D721Med (cell line): ENCODE measurements at regions not wholly inside any gene's neighbourhood (a gene's known extent, or its start where the extent isn't known, plus 50 kb on each side); places are given as distances from the start of the nearest gene placed in this dataset.

Source experiments
- DNase-seq: peaks from one replicate; pipeline ENCODE4 v3.0.0; 2011; ENCODE audit warnings: low spot score; ENCODE audit not compliant: insufficient read length
- FAIRE-seq: peaks from 2 replicates; lab custom pipeline; 2011; peaks lifted over from hg19 to GRCh38; lab: Jason Lieb, UNC
- CTCF ChIP-seq: IDR thresholded peaks from 2 replicates; pipeline ENCODE4 v1.5.1; 2012; ENCODE audit warnings: mild to moderate bottlenecking, control low read depth; ENCODE audit not compliant: insufficient read depth; ENCODE audit errors: missing control alignments

DNA sequence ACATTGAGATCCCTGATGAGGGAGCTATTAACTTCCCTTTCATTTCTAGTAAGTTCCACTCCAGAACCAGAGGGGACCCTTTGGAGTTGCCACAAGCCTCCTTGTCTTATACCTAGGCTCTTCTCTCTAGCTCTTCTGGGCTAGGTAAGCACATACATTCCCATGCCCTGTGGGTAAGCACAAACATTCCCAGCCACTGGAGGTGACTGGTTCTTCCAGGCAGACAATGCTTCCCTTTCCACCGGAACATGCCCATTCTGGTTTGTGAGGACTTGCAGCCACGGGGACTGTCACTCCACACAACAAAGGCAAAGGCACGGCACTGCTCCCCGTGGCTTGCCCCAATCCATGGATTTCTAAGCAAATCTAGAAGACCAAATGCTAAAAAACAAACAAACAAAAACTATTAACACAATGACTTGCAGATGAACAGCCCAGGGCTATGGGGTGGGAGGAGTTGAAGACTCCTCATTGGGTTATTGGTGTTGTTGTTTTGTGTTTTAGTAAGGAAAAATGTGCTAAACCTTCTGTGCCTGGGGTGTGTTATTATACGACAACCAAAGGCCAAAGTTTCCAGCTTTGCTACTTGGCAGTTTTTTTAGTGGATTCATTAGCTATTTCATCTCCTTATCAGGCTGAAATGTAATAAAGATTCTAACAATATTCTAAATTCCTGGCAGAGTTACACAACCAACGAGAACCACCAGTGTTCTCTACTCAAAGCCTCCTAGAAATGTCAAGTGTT lies 276.2 kb downstream of the SYK start:
- DNase-seq, result no peak
- TF ChIP-seq CTCF, result no peak
- no peak for FAIRE-seq

DNA sequence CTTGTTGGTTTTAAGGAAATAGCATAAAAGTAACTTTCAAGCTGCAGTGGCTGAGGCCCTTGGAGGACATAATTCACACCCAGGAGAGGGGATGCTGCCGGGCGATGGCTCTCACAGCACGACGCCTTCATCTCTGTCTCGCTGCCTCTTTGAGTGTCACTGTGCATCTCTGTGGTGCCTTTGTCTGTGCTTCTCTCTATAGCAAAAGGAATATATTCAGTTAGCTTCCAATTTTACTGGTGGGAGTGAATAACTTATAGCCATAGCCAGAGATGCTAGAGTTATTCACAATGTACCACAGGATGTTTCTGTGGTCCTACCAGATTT lies 276.7 kb downstream of the SYK start:
- TF ChIP-seq CTCF, result no peak
- DNase-seq, result no peak
- no peak for FAIRE-seq

GRCh38 chr9:91082731-91083130 lies 279.0 kb downstream of the AUH start:
- no peak for TF ChIP-seq CTCF
- DNase-seq, result no peak
- FAIRE-seq, result no peak

GRCh38 chr9:91084896-91085516 lies 276.7 kb downstream of the AUH start:
- FAIRE-seq (no peak), DNase-seq (no peak)
- no peak for TF ChIP-seq CTCF

DNA sequence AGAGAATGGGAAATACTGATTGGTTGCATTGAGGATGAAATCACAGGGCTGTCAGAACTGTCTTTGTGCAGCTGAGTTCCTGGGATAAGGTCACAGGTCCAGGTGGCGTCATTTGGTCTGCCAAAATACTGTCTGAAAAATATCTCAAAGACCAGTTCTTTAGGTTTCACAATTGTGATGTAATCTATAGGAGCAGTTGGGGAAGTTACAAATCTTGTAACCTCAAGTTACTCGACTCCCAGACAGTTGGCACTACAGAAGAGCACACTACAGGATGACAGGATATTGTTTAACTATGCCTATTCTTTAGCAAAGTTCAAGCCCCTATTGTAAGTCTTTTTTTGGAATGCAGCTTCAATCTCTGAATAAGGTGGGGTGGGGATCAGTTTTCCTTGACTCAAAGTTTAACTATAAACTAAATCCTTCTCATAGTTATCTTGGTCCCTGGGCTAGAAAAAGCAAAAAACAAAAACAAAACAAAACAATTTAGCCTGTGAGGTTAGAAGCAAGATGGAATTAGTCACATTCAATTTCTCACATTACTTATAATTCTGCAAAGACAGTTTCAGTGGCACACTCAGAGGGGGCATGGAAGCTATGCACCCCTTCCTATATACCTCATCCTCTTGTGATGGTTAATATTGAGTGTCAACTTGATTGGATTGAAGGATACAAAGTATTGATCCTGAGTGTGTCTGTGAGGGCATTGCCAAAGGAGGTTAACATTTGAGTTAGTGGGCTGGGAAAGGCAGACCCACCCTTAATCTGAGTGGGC lies 276.0 kb downstream of the AUH start:
- TF ChIP-seq CTCF, result no peak
- DNase-seq (no peak), FAIRE-seq (no peak)

- FAIRE-seq (no peak), DNase-seq (no peak)
- TF ChIP-seq CTCF, result no peak
Observed at GRCh38 chr9:91086657-91087461, 274.9 kb downstream of the AUH start.
